ENCODE measurements at regions not wholly inside any gene's neighbourhood (a gene's known extent, or its start where the extent isn't known, plus 50 kb on each side); places are given as distances from the start of the nearest gene placed in this dataset.

DNA sequence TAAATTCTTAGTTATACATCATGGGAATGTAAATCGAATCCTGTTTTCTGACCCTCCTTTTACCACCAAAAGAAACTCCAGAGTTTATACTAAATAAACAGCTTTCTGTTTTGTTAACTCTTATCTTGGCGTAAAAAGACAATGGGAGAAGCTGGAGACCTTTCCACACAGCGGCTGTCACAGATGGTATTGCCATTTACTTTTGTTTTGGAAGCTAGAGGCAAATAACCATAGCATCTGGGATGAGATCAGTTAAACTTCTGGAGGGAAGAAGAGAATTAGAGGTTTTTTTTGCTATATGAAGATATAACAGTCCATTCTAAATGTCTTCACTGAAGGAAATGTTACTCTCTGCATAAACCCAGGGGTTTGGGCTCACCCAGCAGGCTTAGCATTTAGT is 258.9 kb downstream of the REEP3 start:
- no peaks in the 10 kb centered on the region for H3K36me3 Mint-ChIP-seq (ENCODE audit: low read depth)
- Histone ChIP-seq H3K27me3 (ENCODE audit: control insufficient read depth, insufficient read depth, low read length, poor library complexity, severe bottlenecking) (no peaks in the 10 kb centered on the region), H3K9me3 (ENCODE audit: control insufficient read depth, low read length) (peaks cover 5% of the 10 kb centered on the region), H3K27ac (ENCODE audit: low read depth, low read length) (no peak overlapping the region), H3K4me3 (ENCODE audit: low read length) (no peak overlapping the region), H3K4me1 (ENCODE audit: control insufficient read depth, insufficient read depth, low read length) (no peaks in the 10 kb centered on the region), H3K36me3 (ENCODE audit: control insufficient read depth, insufficient read depth, low read length) (no peaks in the 10 kb centered on the region), H3K9ac (ENCODE audit: extremely low read depth, low read length, poor library complexity, severe bottlenecking) (no peak overlapping the region)
- H3K9me3 Mint-ChIP-seq: peaks cover 6% of the 10 kb centered on the region
- DNase-seq: no peak
- no peak for TF ChIP-seq CTCF (conservative IDR thresholded peaks at IDR 0.05)
- H3K27me3 Mint-ChIP-seq (ENCODE audit: insufficient read depth): no peaks in the 10 kb centered on the region
- 88 to 89% methylated on average over 2 to 3 of the region's 3 CpGs for whole genome bisulfite sequencing, 2 experiments (ENCODE audit: insufficient coverage in 1 of 2, insufficient read length in 1 of 2)
- no peak overlapping the region for H3K4me3 Mint-ChIP-seq
- peaks cover 6% of the 10 kb centered on the region for H3K4me1 Mint-ChIP-seq
- H3K27ac Mint-ChIP-seq: no peak overlapping the region

- H3K27me3 ChIP-seq (ENCODE audit: control insufficient read depth, insufficient read depth, low read length, poor library complexity, severe bottlenecking): no peaks in the 10 kb centered on the region
- no peaks in the 10 kb centered on the region for H3K36me3 ChIP-seq (ENCODE audit: control insufficient read depth, insufficient read depth, low read length)
- no peak for TF ChIP-seq CTCF (conservative IDR thresholded peaks at IDR 0.05)
- Mint-ChIP-seq H3K27me3 (ENCODE audit: insufficient read depth) (no peaks in the 10 kb centered on the region), H3K4me3 (no peak overlapping the region), H3K4me1 (no peaks in the 10 kb centered on the region), H3K9me3 (peaks cover 6% of the 10 kb centered on the region), H3K36me3 (ENCODE audit: low read depth) (no peaks in the 10 kb centered on the region), H3K27ac (no peak overlapping the region)
- WGBS, 2 experiments (ENCODE audit: insufficient coverage in 1 of 2, insufficient read length in 1 of 2): 97 to 100% methylated on average over 1 to 3 of the region's 3 CpGs
- H3K27ac ChIP-seq (ENCODE audit: low read depth, low read length): no peak overlapping the region
- H3K4me1 ChIP-seq (ENCODE audit: control insufficient read depth, insufficient read depth, low read length): no peaks in the 10 kb centered on the region
- peaks cover 5% of the 10 kb centered on the region for H3K9me3 ChIP-seq (ENCODE audit: control insufficient read depth, low read length)
- H3K9ac ChIP-seq (ENCODE audit: extremely low read depth, low read length, poor library complexity, severe bottlenecking): no peak overlapping the region
- no peak overlapping the region for H3K4me3 ChIP-seq (ENCODE audit: low read length)
- no peak for DNase-seq
These were observed 260.0 kb downstream of the REEP3 start for GRCh38 chr10:63781226-63781625.

- no peak overlapping the region for H3K27ac Mint-ChIP-seq
- no peaks in the 10 kb centered on the region for H3K4me1 Mint-ChIP-seq
- H3K9me3 ChIP-seq (ENCODE audit: control insufficient read depth, low read length): no peaks in the 10 kb centered on the region
- H3K4me3 ChIP-seq (ENCODE audit: low read length): no peak overlapping the region
- H3K36me3 ChIP-seq (ENCODE audit: control insufficient read depth, insufficient read depth, low read length): no peaks in the 10 kb centered on the region
- H3K4me1 ChIP-seq (ENCODE audit: control insufficient read depth, insufficient read depth, low read length): no peaks in the 10 kb centered on the region
- no peaks in the 10 kb centered on the region for H3K27me3 Mint-ChIP-seq (ENCODE audit: insufficient read depth)
- no peak for TF ChIP-seq CTCF (conservative IDR thresholded peaks at IDR 0.05)
- no peak overlapping the region for H3K4me3 Mint-ChIP-seq
- H3K9me3 Mint-ChIP-seq: peaks cover under 1% of the 10 kb centered on the region
- no peaks in the 10 kb centered on the region for H3K36me3 Mint-ChIP-seq (ENCODE audit: low read depth)
- DNase-seq: no peak
- no peak overlapping the region for H3K9ac ChIP-seq (ENCODE audit: extremely low read depth, low read length, poor library complexity, severe bottlenecking)
- H3K27ac ChIP-seq (ENCODE audit: low read depth, low read length): no peak overlapping the region
- H3K27me3 ChIP-seq (ENCODE audit: control insufficient read depth, insufficient read depth, low read length, poor library complexity, severe bottlenecking): no peaks in the 10 kb centered on the region
- WGBS, 2 experiments (ENCODE audit: insufficient coverage in 1 of 2, insufficient read length in 1 of 2): 89% methylated on average over 1 of the region's 1 CpG; no CpG with 5 or more reads in 1 of the 2 experiments
These were observed 262.7 kb downstream of the REEP3 start for GRCh38 chr10:63783882-63784281.
